ENCODE measurements at regions not wholly inside any gene's neighbourhood (a gene's known extent, or its start where the extent isn't known, plus 50 kb on each side); places are given as distances from the start of the nearest gene placed in this dataset.

DNA sequence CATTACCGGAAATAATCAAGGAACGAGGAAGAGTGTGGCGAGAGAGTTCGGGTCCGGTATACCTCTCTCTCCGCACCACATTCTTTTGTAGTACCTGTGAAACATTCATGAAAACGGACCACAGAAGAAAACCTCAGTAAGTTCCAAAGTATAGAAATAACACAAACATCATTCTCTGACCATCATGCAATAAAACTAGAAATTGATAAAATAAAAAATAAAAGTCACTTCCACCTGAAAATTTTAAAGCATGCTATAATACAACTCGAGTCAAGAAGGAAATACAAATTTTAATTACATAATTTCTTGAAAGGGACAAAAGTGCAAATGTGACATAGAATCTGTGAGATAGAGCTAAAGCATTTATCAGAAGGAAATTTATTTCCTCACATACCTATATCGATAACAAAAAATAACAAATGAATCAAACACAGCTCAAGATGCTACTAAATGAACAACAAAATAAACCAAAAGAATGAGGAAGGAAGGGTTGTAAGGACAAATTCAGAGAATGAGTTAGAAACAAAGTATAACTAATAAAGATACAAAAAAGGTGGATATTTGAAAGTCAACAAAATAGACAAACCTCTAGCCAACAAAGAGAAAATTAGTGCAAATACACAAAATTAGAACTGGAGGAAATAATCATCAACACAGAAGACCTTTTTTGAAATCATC is 84.2 kb downstream of the TRIM27 start:
- Histone ChIP-seq H4K20me1 (ENCODE audit: low read length) (no peaks in the 10 kb centered on the region), H3K9ac (ENCODE audit: low read length) (peak overlapping the region; percentile 31; the same call in 1 of the 2 replicates), H3K27ac (ENCODE audit: low read length) (no peak overlapping the region), H3K9me3 (ENCODE audit: low read length) (no peaks in the 10 kb centered on the region), H3K4me2 (ENCODE audit: low read length) (peak overlapping the region; percentile 93), H3K79me2 (ENCODE audit: low read length) (no peaks in the 10 kb centered on the region), H3K4me3 (ENCODE audit: low read length) (peak overlapping the region; percentile 80), H3K9me2 (replicated peaks; ENCODE audit: low read length) (no peaks in the 10 kb centered on the region), H3F3A (ENCODE audit: low read length, unreplicated experiment) (no peaks in the 10 kb centered on the region), H3K36me3 (ENCODE audit: low read depth, low read length) (no peaks in the 10 kb centered on the region), H2AFZ (ENCODE audit: low read length) (peak overlapping the region; percentile 98), H3K4me1 (ENCODE audit: insufficient read depth, low read length) (peaks cover 6% of the 10 kb centered on the region; the same call in 1 of the 2 replicates), H3K27me3 (ENCODE audit: low read length) (no peaks in the 10 kb centered on the region)
- BruUV-seq (replicated peaks): no TSS peak
- TF ChIP-seq, protein P1, sequence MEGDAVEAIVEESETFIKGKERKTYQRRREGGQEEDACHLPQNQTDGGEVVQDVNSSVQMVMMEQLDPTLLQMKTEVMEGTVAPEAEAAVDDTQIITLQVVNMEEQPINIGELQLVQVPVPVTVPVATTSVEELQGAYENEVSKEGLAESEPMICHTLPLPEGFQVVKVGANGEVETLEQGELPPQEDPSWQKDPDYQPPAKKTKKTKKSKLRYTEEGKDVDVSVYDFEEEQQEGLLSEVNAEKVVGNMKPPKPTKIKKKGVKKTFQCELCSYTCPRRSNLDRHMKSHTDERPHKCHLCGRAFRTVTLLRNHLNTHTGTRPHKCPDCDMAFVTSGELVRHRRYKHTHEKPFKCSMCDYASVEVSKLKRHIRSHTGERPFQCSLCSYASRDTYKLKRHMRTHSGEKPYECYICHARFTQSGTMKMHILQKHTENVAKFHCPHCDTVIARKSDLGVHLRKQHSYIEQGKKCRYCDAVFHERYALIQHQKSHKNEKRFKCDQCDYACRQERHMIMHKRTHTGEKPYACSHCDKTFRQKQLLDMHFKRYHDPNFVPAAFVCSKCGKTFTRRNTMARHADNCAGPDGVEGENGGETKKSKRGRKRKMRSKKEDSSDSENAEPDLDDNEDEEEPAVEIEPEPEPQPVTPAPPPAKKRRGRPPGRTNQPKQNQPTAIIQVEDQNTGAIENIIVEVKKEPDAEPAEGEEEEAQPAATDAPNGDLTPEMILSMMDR (conservative IDR thresholded peaks at IDR 0.05; ENCODE audit: low read depth, low read length): no peak
- TF ChIP-seq EZH2phosphoT487 (IDR thresholded peaks at IDR 0.05; ENCODE audit: borderline replicate concordance, low read length): no peak
- no peak for TF ChIP-seq EZH2 (IDR thresholded peaks at IDR 0.05; ENCODE audit: low read length, unreplicated experiment)
- ATAC-seq (no peak), DNase-seq (no peak)
- ChIA-PET POLR2A (ENCODE audit: unreplicated experiment) (interaction anchor here (0.6 kb wide), 1 partner anchor 146 kb away, joined by 3 read pairs; no protein-coding TSS in a partner anchor), CTCF (interaction anchor here (0.6 to 1.2 kb wide), 4 partner anchors 24 to 814 kb away, joined by 3 to 6 read pairs (median 4); no protein-coding TSS in a partner anchor)
- intact Hi-C loops (cut with micrococcal nuclease): loop anchor here (1.0 to 5.0 kb wide), 3 partner anchors 24 to 297 kb away; no protein-coding TSS in a partner anchor

DNA sequence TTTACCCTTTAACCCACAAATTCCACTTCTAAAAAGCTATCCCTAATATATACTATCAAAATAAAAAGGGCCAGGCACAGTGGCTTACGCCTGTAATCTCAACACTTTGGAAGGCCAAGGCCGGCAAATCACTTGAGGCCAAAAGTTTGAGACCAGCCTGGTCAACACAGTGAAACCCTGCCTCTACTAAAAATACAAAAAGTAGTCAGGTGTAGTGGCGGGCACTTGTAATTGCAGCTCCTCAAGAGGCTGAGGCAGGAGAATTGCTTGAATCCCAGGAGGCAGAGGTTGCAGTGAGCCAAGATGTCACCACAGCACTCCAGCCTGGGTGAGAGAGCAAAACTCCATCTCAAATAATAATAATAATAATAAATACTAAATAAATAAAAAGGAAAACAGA is 82.5 kb downstream of the TRIM27 start:
- Histone ChIP-seq H2AFZ (ENCODE audit: low read length) (no peak overlapping the region), H3K9ac (ENCODE audit: low read length) (no peak overlapping the region)
- BruUV-seq (replicated peaks): no TSS peak

More for the DNA sequence above, 82.5 kb downstream of the TRIM27 start:
- ATAC-seq: no peak
- H3K4me2 ChIP-seq (ENCODE audit: low read length): no peak overlapping the region
- H3F3A ChIP-seq (ENCODE audit: low read length, unreplicated experiment): no peaks in the 10 kb centered on the region
- ChIA-PET CTCF (no interaction called here), POLR2A (ENCODE audit: unreplicated experiment) (no interaction called here)
- no peaks in the 10 kb centered on the region for H3K36me3 ChIP-seq (ENCODE audit: low read depth, low read length)
- H3K4me3 ChIP-seq (ENCODE audit: low read length): no peak overlapping the region
- H3K27me3 ChIP-seq (ENCODE audit: low read length): no peaks in the 10 kb centered on the region
- H3K79me2 ChIP-seq (ENCODE audit: low read length): no peaks in the 10 kb centered on the region
- no peaks in the 10 kb centered on the region for H3K9me2 ChIP-seq (replicated peaks; ENCODE audit: low read length)
- peaks cover 6% of the 10 kb centered on the region; the same call in 1 of the 2 replicates for H3K4me1 ChIP-seq (ENCODE audit: insufficient read depth, low read length)
- DNase-seq: no peak
- no peaks in the 10 kb centered on the region for H3K9me3 ChIP-seq (ENCODE audit: low read length)
- H3K27ac ChIP-seq (ENCODE audit: low read length): no peak overlapping the region
- no peak for TF ChIP-seq EZH2 (IDR thresholded peaks at IDR 0.05; ENCODE audit: low read length, unreplicated experiment)
- TF ChIP-seq, protein P1 (conservative IDR thresholded peaks at IDR 0.05; ENCODE audit: low read depth, low read length): 0 out of 2 replicates have a peak, but pooled peaks have one; percentile 24
- no peak for TF ChIP-seq EZH2phosphoT487 (IDR thresholded peaks at IDR 0.05; ENCODE audit: borderline replicate concordance, low read length)
- intact Hi-C loops (cut with micrococcal nuclease): no loop called here
- no peaks in the 10 kb centered on the region for H4K20me1 ChIP-seq (ENCODE audit: low read length)

Data from PC-3 (cell line).